PC-9 (cell line): ENCODE measurements at regions not wholly inside any gene's neighbourhood (a gene's known extent, or its start where the extent isn't known, plus 50 kb on each side); places are given as distances from the start of the nearest gene placed in this dataset.
"Not testable (repeated sequence)": the region's sequence is repeated elsewhere in the genome, so short reads cannot be mapped to it uniquely, and the experiment has no call there.

ENCODE experiments used
- EZH2 ChIP-seq: fragments of 200-600 bp; sonication (generic); IDR thresholded peaks from 2 replicates; pipeline ENCODE4 v1.8.0; 2017; ENCODE audit warnings: antibody characterized with exemption, low read depth
- TF ChIP-seq, protein P1 (sequence below): fragments of 200-600 bp; sonication (generic); conservative IDR thresholded peaks from 2 replicates; pipeline ENCODE4 v1.6.1; 2017; ENCODE audit warnings: mixed run types, antibody characterized with exemption, mild to moderate bottlenecking, moderate library complexity

DNA sequence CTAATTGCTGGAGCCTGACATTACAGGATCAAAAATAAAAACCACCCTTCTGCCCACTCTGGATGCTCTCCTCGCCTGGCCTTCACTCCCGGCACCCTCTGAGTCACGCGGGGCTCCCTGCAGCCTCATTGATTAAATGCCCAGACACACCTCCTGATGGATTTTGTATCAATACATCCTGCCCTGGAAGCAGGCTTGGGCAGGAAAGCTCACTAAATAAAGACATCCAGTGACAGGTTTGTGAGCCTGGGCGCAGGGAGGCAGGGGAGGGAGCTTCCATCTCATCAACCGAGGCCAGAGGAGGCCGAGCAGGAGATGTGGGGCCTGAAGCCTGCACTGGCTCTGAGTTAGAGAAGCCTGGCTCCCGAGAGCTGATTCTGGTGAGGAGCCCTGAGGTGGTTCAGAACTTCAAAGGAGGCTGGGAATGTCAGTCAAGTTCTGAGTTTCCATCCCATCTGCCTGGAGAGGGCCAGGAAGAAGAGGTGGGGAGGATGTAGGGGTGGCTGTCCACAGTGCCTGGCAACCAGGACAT lies 318.6 kb downstream of the ADGRD1 start:
- TF ChIP-seq, protein P1, sequence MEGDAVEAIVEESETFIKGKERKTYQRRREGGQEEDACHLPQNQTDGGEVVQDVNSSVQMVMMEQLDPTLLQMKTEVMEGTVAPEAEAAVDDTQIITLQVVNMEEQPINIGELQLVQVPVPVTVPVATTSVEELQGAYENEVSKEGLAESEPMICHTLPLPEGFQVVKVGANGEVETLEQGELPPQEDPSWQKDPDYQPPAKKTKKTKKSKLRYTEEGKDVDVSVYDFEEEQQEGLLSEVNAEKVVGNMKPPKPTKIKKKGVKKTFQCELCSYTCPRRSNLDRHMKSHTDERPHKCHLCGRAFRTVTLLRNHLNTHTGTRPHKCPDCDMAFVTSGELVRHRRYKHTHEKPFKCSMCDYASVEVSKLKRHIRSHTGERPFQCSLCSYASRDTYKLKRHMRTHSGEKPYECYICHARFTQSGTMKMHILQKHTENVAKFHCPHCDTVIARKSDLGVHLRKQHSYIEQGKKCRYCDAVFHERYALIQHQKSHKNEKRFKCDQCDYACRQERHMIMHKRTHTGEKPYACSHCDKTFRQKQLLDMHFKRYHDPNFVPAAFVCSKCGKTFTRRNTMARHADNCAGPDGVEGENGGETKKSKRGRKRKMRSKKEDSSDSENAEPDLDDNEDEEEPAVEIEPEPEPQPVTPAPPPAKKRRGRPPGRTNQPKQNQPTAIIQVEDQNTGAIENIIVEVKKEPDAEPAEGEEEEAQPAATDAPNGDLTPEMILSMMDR = not testable (repeated sequence)
- not testable (repeated sequence) for TF ChIP-seq EZH2
